ENCODE measurements at regions not wholly inside any gene's neighbourhood (a gene's known extent, or its start where the extent isn't known, plus 50 kb on each side); places are given as distances from the start of the nearest gene placed in this dataset.

DNA sequence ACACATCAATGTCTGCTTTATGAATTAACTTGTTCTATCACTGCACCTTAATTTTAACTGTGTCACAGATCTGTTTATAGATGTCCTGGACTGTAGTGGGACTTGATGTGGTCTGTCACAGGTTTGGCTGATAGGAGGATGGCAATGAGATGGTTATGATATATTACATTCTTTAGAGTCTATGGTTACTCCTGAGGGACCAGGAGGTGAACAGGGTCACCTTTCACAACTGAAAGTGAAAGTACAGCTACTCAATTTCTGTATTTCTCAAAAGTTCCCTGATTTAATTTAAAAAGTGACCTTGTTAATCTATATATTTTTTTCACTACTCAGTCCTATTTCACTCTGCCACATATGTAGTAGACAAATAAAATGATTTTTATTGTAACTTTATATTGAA, 1284.1 kb upstream of the GYPC start:
- no peak for DNase-seq (ENCODE audit: extremely low read depth, low read depth)
- H3K4me3 ChIP-seq (replicated peaks; ENCODE audit: low read depth, low read length) = no peak overlapping the region
- TF ChIP-seq, protein P1, sequence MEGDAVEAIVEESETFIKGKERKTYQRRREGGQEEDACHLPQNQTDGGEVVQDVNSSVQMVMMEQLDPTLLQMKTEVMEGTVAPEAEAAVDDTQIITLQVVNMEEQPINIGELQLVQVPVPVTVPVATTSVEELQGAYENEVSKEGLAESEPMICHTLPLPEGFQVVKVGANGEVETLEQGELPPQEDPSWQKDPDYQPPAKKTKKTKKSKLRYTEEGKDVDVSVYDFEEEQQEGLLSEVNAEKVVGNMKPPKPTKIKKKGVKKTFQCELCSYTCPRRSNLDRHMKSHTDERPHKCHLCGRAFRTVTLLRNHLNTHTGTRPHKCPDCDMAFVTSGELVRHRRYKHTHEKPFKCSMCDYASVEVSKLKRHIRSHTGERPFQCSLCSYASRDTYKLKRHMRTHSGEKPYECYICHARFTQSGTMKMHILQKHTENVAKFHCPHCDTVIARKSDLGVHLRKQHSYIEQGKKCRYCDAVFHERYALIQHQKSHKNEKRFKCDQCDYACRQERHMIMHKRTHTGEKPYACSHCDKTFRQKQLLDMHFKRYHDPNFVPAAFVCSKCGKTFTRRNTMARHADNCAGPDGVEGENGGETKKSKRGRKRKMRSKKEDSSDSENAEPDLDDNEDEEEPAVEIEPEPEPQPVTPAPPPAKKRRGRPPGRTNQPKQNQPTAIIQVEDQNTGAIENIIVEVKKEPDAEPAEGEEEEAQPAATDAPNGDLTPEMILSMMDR (IDR thresholded peaks at IDR 0.05; ENCODE audit: low read depth, low read length, missing control alignments) = no peak

DNA sequence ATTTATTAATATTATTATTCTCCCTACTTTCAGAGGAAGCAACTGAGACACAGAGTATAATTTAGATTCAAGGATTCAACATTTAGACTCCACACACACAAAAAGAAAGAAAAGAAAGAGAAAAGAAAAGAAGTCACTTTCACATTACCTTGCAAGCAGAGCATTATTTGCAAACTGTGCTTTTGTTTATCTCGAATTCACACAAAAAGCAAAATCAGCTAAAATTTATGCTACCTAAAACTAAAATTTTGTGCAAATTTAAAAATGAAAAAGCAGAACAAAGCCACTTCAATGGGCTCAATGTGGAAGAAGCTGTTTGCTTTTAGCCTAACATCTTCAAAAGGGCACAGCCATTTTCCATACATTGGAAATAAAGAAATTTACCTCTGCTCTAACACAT, 1282.7 kb upstream of the GYPC start:
- TF ChIP-seq, protein P1 (IDR thresholded peaks at IDR 0.05; ENCODE audit: low read depth, low read length, missing control alignments) = no peak
- no peak for DNase-seq (ENCODE audit: extremely low read depth, low read depth)
- H3K4me3 ChIP-seq (replicated peaks; ENCODE audit: low read depth, low read length) = no peak overlapping the region

DNA sequence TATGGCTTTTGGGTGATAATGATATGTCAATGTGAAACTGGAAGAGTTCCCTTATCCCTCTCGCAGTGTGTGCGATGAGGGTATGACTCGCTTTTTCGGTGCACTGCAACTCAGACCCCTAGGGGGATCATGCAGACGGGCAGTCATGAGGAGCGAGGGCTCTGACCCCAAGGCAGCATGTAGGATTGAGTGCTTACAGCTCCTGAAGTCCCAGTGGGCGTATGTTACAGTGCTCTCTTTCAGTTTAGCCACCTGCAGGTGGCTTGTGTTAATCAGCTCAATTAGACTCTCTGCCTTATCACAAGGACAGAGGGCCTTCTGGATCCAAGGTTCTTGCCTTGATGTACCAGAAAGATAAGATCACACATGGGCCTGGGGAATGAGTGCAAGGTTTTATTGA, 1269.9 kb upstream of the GYPC start:
- H3K4me3 ChIP-seq (replicated peaks; ENCODE audit: low read depth, low read length) = no peak overlapping the region
- DNase-seq (ENCODE audit: extremely low read depth, low read depth) = no peak
- TF ChIP-seq, protein P1 (IDR thresholded peaks at IDR 0.05; ENCODE audit: low read depth, low read length, missing control alignments) = no peak

DNA sequence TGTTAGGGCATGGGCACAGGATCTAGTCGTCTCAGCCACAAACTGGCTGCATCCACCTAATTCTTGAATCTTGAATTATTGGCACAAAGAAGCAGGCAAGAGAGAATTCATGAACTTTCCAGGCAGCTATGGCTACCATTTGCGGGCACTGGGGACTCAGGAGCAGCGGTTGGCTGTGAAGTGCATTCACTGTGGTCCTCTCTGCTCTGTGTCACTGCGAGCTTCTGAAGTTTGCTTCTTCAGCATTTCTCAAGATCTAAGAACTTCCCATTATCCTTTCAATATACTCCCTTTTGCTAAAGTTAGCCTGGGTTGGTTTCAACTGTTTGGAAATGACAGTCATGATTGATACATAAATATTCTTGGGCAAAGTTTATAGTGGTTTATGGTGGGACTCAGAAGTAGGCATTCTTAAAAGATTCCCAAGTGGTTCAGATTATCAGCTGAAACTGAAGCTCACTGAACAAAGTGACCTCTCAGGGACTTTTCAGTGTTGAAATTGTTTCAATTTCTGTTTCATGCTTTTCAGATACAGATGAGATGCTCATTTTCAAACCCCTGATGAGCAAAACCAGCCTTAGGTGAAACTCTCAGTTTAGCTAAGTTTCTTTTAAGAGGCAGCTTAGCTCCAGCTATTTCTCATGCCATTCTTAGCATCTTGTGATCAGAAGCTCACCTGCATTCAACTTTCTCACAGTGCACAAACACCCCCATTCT, 1258.3 kb upstream of the GYPC start:
- no peak overlapping the region for H3K4me3 ChIP-seq (replicated peaks; ENCODE audit: low read depth, low read length)
- no peak for DNase-seq (ENCODE audit: extremely low read depth, low read depth)
- TF ChIP-seq, protein P1 (IDR thresholded peaks at IDR 0.05; ENCODE audit: low read depth, low read length, missing control alignments) = no peak

DNA sequence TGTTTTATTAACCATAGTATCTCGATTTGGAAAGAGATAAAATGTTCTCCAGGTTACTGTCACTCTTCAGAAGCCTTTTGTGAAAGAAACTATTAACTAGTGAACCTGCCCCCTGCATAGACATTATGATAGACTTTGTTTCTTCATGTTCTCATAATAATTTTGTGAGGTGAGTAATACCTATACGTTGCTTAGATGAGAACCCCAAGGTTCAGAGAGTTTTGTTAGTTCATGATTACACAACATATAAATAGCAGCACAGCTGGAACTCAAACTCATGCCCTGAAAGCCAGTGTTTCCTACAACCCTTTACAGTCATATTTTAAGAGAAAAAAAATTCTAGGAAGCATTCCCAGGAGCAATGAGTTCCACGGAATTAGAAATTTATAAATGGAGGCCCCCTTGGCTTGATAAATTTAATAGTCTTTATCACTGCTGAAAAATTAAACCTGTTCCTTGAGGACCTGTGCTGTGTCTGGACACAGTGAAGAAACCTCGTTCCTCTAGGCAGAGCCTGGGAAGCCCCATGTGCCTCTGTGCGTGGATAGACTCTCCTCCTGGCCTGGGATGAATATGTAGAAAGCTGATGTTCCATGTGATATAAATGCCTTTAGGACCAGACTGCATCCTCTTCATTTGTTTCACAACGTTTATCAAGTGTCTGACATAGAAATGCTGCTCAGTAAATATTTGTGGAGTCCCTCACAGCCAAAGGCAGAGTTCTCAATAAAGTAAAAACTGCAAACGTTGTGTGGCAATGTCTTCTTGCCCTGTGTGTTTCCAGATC, 1257.0 kb upstream of the GYPC start:
- H3K4me3 ChIP-seq (replicated peaks; ENCODE audit: low read depth, low read length) = no peak overlapping the region
- TF ChIP-seq, protein P1 (IDR thresholded peaks at IDR 0.05; ENCODE audit: low read depth, low read length, missing control alignments) = no peak
- DNase-seq (ENCODE audit: extremely low read depth, low read depth) = no peak

DNA sequence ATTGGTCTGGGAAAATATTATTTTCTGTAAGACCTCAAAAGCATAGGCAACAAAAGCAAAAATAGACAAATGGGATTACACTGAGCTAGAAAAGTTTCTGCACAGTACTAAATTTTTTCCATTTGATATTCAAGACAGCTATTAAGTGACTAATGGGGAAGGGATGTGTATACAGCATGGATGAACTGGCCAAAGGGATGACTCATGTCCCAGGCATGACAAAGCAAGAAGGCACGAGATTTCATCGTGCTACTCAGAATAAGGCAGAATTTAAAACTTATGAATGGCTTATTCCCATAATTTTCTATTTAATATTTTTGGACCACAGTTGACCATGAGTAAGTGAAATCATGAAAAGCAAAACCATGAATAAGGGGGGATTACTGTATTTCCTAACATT, 1250.1 kb upstream of the GYPC start:
- no peak overlapping the region for H3K4me3 ChIP-seq (replicated peaks; ENCODE audit: low read depth, low read length)
- TF ChIP-seq, protein P1 (IDR thresholded peaks at IDR 0.05; ENCODE audit: low read depth, low read length, missing control alignments) = no peak
- DNase-seq (ENCODE audit: extremely low read depth, low read depth) = peak; percentile 83

Measured in HFF-Myc (cell line).